ENCODE measurements at regions not wholly inside any gene's neighbourhood (a gene's known extent, or its start where the extent isn't known, plus 50 kb on each side); places are given as distances from the start of the nearest gene placed in this dataset.

DNA sequence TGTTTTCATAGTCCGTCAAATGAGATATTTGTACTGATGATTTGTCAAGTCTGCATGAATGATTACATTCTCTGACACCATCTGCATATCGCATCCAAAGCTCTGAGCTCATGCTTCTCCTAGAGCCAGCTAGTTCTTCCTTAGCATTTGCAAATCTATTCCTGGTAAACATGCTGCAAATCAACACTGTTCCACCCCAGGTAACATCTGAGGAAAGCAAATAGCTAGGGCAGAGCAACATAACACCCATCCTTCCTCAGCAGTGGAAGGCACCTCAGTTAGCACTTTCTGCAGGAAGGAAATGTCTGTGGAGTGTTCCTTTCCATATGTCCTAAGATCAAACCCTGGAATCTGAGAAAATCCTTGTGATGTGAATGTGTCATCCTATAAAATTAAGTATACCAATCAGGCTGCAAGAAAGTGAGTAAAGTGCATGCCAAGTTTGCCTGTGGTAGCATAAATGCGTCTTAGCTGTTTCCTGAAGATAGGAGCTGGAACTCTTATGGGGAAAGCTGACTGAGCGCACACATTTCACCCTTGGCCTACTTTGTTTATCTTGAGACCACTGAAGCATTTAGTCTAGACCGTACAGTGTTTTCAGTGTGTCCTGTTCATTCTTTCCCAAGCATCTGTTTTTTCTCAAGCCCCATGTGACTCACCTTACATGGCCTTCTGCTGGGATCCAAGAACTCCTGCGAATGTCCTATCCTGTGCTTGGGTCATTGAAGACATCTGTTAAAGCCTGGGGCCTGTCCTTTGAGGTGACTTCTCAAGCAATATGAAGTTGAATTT, 50.9 kb upstream of the STARD4 start:
- TF ChIP-seq, protein P1, sequence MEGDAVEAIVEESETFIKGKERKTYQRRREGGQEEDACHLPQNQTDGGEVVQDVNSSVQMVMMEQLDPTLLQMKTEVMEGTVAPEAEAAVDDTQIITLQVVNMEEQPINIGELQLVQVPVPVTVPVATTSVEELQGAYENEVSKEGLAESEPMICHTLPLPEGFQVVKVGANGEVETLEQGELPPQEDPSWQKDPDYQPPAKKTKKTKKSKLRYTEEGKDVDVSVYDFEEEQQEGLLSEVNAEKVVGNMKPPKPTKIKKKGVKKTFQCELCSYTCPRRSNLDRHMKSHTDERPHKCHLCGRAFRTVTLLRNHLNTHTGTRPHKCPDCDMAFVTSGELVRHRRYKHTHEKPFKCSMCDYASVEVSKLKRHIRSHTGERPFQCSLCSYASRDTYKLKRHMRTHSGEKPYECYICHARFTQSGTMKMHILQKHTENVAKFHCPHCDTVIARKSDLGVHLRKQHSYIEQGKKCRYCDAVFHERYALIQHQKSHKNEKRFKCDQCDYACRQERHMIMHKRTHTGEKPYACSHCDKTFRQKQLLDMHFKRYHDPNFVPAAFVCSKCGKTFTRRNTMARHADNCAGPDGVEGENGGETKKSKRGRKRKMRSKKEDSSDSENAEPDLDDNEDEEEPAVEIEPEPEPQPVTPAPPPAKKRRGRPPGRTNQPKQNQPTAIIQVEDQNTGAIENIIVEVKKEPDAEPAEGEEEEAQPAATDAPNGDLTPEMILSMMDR (IDR thresholded peaks at IDR 0.05; ENCODE audit: low read length, missing control alignments) = no peak
- no peak overlapping the region for H3K4me3 ChIP-seq (replicated peaks; ENCODE audit: low read depth, low read length)
- DNase-seq (ENCODE audit: low read depth) = peak; percentile 99

- TF ChIP-seq, protein P1 (IDR thresholded peaks at IDR 0.05; ENCODE audit: low read length, missing control alignments) = no peak
- no peak for DNase-seq (ENCODE audit: low read depth)
- H3K4me3 ChIP-seq (replicated peaks; ENCODE audit: low read depth, low read length) = no peak overlapping the region
These were observed 50.2 kb upstream of the STARD4 start for GRCh38 chr5:111562561-111562960.
